OCI-LY7 (cell line): ENCODE measurements at regions not wholly inside any gene's neighbourhood (a gene's known extent, or its start where the extent isn't known, plus 50 kb on each side); places are given as distances from the start of the nearest gene placed in this dataset.

ENCODE experiments used
- EZH2phosphoT487 ChIP-seq: fragments of 200-600 bp; sonication (generic); IDR thresholded peaks from 2 replicates; pipeline ENCODE4 v1.6.1; 2018; ENCODE audit warnings: low read depth, borderline replicate concordance, mild to moderate bottlenecking, mixed run types, antibody characterized with exemption, low read length, moderate library complexity, mixed read lengths
- TF ChIP-seq, protein P1 (sequence below): fragments of 200-600 bp; sonication (generic); conservative IDR thresholded peaks from 2 replicates; pipeline ENCODE4 v1.5.1; 2014; ENCODE audit warnings: mild to moderate bottlenecking, antibody characterized with exemption, low read length, moderate library complexity, mixed read lengths

DNA sequence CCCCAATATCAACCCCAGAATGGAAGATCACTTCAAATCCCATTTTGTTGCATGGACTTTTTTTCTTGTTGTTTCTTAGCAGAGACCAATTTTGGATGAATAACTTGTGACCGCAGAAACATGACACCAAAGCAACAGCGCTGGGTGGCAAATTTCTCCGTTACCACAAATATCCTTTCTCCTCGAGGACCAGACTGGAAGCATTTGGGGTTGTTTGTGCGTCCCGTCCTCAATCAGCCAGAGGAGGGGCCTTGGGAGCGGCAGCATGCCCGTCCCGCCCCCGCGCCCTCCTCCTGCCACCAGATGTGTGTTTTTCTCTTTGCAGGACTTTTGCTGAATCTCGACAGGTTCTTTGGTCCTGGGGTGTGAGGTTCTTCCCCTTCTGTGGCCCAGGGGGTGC lies 282.5 kb upstream of the FOXF1 start:
- TF ChIP-seq, protein P1, sequence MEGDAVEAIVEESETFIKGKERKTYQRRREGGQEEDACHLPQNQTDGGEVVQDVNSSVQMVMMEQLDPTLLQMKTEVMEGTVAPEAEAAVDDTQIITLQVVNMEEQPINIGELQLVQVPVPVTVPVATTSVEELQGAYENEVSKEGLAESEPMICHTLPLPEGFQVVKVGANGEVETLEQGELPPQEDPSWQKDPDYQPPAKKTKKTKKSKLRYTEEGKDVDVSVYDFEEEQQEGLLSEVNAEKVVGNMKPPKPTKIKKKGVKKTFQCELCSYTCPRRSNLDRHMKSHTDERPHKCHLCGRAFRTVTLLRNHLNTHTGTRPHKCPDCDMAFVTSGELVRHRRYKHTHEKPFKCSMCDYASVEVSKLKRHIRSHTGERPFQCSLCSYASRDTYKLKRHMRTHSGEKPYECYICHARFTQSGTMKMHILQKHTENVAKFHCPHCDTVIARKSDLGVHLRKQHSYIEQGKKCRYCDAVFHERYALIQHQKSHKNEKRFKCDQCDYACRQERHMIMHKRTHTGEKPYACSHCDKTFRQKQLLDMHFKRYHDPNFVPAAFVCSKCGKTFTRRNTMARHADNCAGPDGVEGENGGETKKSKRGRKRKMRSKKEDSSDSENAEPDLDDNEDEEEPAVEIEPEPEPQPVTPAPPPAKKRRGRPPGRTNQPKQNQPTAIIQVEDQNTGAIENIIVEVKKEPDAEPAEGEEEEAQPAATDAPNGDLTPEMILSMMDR = no peak
- no peak for TF ChIP-seq EZH2phosphoT487
